Cerebellar nuclear complex (tissue), 1 donor: ENCODE measurements at regions not wholly inside any gene's neighbourhood (a gene's known extent, or its start where the extent isn't known, plus 50 kb on each side); places are given as distances from the start of the nearest gene placed in this dataset.
"Not testable (repeated sequence)": the region's sequence is repeated elsewhere in the genome, so short reads cannot be mapped to it uniquely, and the experiment has no call there.

ENCODE experiments used
- DNase-seq, 2 experiments: peaks; one replicate each; lab custom pipeline; 2025; lab: John Stamatoyannopoulos, UW

DNA sequence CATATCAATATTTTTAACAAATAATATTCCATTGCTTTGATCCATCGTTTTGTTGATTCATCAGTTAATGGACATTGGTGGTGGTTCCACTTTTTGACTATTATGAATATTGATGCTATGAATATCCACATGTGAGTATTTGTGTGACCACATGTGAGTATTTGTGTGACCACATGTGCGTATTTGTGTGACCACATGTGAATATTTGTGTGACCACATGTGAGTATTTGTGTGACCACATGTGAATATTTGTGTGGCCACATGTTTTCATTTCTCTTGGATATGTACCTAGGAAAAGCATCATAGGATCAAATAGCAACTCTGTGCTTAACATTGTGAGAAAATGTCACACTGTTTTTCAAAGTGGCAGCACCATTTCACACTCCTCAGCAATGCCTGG lies 433.6 kb upstream of the FRG1 start:
- DNase-seq: no peak

DNA sequence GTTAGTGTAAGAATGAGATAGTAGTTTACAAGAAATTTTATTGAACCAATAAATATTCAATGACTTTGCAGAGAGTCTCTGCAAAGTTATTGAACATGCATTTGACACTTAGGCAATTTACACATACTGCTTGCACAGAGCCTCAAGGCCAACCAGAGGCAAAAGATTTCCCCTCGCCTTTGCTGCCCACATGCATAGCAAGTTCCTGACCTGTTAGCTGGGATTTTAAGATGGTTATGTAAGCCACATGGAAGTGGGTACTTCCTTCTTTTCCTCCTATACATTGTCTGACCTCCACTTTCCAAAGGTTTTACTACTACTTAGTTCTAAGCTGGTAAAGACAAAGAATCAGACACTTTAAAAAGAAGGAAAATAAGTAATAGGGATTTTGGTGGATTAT lies 430.1 kb upstream of the FRG1 start:
- DNase-seq: no peak

DNA sequence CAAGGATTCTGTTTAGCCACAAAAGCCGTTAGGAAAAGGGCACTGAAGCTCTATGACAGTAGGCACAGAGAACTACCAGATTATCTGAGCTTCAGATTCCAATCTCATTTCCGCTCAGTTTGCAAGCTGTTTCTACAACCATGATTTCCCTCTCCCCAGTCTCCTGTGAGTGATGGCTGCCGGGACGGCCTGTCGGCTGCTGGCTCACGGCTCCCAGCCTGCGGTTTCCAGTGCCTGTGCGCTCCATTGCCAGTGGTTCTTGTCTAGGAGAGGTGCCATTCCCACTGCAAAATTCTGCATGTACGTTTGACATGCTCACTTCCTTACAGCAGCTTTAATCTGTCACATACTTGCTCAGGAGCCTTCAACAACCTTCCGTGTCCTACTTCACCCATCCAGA lies 429.1 kb upstream of the FRG1 start:
- no peak for DNase-seq

DNA sequence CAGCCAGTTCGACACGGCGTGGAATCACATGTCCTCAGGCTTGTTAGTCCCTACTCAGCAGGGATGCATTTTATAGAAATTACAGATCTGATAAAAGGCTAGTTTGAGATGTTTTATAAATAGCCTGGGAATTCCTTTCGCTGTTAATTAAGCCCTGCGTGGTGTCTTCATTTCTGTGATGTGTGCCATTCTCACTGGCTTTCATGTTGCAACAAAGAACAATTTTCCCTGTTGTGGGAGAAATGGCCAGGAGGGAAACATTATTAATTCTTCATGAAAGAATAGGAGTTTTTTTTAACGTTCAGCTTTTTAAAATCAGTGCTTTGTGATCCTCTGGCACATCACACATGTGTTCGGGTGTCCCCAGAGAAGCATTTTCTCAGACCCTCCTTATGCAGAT lies 427.3 kb upstream of the FRG1 start:
- no peak for DNase-seq

DNA sequence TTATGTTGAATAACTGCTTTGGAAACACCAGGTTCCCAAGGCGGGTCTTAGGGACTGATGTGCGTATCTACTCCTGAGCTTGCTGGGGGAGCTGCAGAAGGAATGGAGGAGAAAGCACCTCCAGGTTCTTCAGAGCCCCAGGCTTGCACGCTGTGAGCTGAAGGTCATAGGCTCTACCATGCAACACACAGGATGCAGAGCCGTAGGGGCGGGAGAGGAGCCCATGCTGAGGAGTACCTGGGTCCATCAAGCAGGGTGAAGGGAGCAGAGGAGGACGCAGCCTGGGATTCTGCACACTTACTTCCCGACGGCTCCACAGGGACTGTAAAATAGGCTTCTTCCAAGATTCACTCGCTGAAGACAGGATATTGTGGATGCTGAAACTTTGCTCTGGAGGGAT lies 426.5 kb upstream of the FRG1 start:
- DNase-seq: no peak

DNA sequence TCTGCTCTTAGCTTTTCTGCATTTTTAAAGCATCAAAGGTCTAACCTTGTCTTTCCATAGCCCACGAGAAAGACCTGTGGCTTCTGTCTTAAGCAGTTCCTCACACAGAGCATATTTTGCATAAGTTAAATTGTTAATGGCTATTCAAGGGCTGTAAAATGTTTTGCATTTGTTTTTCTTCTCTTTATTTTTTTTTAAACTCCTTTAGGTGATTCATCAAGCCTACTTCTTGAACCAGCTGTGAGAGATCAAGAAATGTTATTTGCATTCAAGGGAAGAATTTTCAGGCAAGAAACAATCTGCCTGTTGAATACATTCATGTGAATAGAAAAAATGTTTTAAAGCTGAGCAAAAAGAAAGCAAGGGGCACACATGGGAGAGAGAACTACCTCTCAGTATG lies 423.8 kb upstream of the FRG1 start:
- no peak for DNase-seq

DNA sequence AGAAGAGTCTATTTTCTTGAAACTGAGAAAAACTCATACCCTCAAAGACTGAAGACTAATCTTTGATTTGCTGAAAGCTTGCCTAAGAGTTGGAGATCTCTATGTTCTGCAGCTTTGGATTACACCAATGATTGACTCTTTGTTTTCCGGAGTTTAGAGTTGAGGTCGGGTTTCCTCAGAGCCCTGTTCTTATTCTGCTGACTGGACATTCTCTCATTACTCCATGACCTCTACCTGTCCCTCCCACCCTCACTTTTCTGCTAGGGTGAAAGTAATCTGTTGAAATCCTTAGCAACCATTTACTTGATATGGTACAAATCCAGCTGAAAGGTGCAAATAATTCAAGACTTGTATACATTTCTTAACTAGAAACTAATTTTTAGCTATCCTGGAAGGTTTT lies 421.5 kb upstream of the FRG1 start:
- no peak for DNase-seq

DNA sequence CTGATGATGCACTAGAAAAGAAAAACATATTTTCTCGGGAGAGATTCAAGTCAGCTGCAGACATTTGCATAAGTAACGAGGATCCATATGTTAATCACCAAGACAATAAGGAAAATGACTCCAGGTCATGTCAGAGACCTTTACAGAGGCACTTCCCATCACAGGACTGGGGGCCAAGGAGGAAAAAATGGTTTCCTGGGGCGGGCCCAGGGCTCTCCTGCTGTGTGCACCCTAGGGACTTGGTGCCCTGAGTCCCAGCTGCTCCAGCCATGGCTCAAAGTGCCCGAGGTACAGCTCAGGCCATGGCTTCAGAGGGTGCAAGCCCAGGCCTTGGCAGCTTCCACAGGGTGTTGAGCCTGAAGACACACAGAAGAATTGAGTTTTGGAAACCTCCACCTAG lies 415.4 kb upstream of the FRG1 start:
- no peak for DNase-seq

DNA sequence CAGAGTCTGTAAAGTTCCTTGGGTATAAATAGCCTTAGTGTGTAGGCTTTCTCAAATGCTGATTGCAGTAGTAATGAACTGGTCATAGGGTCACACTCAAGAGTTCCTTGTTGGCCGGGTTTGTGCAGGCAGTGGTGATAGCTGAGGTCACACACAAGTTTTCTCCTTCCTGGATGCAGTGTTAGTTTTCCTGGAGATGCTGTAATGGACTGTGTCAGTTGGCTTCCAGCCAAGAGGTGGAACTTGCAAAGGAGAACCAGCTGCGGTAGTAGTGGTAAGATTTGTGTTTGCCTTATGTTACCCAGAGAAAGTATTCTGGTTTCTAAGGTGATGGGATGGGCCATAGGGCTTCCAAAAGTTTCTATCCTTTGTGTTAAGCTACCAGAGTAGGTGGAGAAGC lies 409.8 kb upstream of the FRG1 start:
- DNase-seq: no peak

DNA sequence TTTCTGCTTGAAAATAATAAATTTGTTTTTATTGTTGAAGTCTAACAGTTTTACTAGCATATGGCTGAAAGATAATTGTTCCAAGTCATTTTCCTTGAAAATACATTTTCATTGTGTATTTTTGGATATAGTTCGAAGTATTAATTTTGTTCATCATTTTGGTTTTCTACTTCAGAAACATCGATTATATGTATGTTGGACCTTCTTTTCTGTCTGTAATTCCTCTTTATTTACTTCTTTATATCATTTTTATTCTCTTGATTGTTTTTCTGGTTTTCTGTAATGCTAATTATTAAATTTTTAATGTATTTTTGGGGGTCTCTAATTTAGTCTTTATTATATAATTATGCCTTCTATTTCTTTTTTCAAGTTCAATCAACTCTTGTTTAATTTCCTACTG lies 407.1 kb upstream of the FRG1 start:
- no peak for DNase-seq

DNA sequence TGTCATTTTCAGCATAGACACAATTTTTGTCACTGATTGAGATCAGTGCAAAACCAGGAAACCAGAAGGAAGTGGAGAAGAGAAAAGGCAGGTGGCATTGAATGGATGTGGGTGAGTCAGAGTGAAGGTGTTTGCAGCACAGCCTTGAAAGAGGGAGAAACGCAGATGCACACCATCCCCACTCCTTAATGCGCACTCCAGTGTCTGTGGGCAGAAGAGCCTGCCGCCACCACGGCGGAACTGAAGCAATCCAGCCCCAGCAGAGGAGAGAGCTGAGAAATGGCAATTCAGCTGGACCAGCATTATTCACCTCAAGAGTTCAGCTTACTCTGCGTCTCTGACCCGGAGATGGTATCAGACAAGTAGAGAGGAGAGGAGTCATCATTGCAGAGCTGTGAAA lies 393.1 kb upstream of the FRG1 start:
- no peak for DNase-seq

DNA sequence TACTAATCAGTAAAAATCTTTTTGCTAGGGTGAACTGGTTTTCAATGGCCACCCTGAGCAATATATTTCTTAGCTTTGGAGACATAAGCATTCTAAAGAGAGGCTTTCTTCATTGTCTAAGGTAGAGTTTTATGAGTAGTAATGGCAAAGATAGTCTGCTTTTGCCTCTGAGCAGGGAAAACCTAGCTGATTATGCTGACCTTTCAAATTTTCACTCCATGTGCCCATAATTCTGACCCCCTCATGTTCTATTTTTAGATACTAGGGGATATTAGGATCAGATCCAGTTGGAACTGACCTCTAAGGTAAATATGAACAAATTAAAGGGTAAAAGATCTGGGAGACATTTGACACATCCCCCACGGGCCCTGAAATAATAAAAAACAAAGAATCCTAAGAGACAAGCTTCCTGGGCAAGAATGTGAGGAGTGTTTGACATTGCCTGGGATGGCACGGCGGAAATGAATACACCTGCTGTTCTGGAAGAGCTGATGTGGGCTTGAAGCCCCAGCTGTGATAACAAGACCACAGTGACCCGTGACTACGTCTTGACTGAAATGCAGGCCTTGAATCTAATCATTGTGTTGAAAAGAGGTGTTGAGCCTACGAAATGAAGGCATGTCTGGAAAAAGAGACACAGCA lies 392.1 kb upstream of the FRG1 start:
- DNase-seq: no peak

DNA sequence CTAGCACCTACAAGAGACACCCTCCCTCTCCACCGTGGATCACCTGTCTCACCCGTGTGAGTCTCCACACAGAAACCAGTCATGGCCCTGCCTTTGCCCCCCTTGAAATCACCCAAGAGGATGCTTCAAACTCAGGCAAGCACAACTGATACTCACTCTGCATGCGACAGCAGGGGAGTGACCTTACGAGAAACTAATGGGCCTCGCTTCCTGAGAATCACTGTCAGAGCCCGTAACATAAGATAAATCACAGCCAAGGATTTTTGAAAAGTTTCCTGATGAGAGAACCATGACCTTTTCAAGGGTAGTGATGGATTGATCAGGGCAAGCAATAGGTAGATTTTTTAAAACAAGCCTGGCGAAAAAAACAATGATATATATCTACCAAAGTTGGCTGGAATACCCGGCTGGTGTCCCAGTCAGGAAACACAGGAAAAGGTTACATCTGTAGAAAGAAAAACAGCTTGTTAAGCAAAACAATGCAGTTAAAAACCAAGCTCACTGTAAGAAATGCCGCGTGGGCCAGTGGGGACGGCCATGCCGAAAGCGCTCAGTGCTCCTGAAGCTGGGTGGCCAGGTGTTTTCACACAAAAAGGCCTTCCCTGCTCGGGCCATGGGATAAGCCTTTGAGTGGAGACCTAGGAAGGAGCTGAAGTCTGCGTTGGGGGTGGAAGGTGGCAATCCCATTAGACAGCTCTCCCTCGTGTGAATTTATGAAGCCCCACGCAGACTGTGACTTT lies 388.6 kb upstream of the FRG1 start:
- not testable (repeated sequence) for DNase-seq

DNA sequence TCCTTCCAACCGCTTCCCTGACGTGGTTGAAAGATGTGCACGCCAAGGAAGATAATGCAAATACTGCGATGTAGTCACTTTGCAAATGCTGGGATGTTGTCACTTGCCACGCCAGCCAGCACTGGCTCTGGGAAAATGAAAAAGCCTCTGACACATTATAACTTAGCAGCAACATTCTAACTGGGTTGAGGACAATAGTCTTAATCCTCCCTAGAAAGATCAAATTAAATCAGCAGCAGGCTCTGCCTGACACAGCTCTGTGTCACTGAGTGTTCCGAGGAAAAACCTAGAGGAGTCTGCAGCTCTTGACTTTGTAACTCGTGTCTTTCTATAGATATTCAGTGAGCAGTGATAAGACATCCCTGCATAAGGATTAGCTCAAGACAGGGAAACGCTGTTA lies 380.1 kb upstream of the FRG1 start:
- DNase-seq: not testable (repeated sequence)

DNA sequence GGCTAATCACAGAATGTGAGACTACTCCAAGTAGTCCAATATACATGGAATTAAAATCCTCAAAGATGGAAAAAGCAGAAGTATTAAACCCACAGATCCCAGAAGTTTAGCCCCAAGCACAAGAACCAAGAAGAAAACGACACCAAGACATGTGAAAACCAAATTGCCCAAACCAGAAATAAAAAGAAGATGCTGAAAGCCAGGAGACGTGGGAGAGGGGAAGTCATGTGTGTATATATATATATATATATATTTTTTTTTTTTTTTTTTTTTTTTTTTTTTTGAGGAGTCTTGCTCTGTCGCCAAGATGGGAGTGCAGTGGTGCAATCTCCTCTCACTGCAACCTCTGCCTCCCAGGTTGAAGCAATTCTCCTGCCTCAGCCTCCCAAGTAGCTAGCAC lies 376.9 kb upstream of the FRG1 start:
- not testable (repeated sequence) for DNase-seq

DNA sequence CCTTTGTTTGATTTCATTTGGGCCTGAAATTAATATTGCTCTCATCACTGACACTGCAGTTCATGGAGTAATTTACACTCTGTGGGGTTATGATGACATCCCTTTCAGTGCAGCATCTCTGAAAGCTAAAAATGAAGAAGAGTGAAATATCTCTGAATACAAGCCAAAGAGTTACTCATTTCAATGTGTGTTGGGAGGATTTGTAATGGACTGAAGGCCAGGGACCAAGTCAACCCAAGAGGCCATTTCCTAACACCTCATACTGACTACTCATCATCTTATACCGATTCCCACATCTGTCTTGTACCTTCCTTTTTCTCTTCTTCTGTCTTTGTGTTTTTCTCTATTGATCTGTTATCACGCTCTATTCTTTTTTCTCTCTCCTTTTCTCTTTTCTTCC lies 374.4 kb upstream of the FRG1 start:
- DNase-seq: not testable (repeated sequence)

DNA sequence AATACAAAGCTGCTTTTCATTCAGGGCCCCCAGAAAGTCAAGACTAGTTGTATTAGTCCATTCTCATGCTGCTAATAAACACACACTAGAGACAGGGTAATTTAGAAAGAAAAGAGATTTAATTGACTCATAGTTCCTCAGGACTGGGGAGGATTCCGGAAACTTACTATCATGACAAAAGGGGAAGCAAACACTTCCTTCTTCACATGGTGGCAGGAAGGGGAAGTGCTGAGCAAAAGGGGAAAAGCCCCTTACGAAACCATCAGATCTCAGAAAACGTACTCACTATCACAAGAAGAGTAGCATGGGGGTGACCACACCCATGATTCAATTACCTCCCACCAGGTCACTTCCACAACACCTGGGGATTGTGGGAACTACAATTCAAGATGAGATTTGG lies 373.8 kb upstream of the FRG1 start:
- DNase-seq: not testable (repeated sequence)

DNA sequence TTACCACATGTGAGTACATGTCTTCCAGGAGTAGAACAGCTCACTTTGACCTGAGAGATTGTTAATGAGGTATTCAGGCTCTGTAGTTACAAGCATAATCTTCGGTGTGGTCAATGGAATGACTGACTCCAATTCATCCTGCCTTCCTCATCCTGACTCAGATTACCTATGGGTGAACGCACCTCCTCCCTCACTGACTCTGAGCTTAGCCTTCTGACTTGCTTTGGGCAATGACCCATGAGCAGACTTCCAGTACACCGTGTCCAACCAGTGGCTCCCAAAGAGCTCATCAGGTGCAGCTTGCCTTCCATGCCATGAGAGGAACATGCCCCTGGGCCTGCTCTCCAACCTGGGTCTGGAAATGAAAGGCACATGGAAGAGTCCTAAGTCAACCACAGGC lies 361.0 kb upstream of the FRG1 start:
- not testable (repeated sequence) for DNase-seq

DNA sequence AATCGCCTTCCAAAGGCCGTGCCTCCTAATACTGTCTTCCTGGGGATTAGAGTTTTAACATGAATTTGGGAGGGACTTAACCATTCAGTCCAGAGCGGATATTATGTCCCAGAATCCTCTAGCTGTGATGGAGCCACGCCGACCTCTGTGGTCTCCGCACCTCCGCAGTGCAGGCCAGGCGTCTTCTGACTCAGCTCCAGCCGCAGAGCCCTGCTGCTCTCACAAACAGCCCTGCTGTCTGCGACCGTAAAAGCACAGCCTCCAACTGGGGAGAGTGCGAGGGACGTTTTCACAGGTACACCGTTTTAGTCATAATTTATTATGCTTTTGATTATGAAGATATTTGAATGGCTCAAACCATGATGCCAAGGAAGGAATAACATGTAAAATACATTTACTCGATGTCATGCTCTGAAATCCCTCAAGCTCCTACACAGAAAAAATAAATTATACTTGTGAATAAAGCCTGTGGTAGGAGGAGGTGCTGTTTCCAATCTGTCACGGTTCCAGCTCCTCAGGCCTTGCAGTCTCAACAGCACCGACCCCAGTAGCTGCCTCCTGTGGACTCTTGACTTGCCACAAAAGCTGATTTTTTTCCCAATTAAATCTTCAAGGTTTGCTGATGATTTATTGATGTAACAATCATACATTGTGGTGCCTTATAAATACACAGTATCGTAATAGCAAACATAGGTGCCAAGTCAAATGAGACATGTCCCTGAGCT lies 353.6 kb upstream of the FRG1 start:
- DNase-seq: not testable (repeated sequence)

DNA sequence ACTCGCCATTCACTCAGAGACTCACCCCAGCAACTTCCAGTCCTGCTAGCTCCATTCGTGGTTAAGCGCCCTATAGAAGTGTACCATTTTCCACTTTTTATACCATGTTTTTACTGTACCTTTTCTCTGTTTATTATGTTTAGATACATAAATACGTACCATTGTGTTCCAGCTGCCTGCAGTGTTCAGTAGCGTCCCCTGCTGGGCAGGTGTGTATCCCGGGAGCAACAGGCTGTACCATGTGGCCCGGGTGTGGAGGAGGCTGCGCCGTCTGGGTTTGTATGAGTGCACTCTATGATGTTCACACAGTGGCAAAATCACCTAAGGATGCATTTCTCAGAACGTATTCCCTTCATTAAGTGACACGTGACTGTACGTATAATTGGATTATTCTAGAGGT lies 351.5 kb upstream of the FRG1 start:
- not testable (repeated sequence) for DNase-seq

DNA sequence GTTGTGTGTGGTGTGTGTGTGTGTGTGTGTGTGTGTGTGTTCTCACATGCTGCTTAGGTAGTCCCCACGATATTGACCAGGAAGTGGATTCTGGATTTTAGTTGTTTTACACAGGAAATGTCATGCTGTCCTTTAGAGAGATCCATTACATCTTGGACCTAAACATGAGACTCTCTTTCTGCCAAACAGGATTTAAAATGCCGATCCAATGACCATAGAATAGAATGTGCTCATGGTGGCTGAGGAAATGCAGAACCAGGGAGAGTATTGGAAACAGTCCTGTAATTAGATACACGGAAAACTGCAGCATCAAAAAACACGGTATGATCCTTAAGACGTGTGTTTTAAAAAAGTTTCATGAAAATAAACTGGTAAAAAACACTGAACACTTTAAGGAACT lies 347.8 kb upstream of the FRG1 start:
- no peak for DNase-seq

DNA sequence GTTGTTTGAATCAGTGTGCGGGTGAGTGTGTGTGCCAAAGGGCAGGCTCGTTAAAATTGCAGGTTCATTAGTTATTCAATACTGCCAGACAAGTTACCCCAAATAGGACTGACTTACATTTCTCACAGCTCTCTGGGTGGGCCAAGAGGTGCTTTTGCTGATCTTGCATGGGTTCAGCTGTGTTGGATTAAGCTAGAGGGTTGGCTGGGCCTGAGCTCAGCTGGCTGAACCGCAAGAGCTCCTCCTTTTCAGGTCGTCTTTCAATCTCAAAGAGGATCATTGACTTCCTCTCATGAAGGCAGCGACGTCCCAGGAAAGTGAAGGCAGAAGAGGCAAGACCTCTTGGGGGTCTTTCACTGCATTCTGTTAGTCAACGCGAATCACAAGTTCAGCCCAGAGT lies 343.3 kb upstream of the FRG1 start:
- no peak for DNase-seq

DNA sequence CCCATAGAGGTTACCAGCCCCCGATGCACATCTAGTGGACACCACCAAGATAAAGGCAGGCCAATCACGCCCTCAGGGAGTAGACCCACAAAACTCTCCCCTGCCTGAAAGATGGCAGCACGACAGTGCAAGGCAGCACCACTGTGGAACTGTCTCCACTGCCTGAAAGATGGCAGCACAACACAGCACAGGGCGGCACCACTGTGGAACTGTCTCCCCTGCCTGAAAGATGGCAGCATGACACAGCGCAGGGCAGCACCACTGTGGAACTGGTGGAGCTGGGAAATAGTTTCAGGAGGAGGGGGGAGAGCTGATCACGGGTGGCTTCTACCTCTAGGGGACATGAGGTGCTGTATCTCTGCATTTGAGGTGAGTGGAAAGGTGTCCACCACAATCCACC lies 340.4 kb upstream of the FRG1 start:
- no peak for DNase-seq
